Immature natural killer cell (primary cell): ENCODE measurements at regions not wholly inside any gene's neighbourhood (a gene's known extent, or its start where the extent isn't known, plus 50 kb on each side); places are given as distances from the start of the nearest gene placed in this dataset.

Experiments used
- DNase-seq, 3 donors: peaks; one replicate each; pipeline ENCODE4 v3.0.0; 2022; ENCODE audit warnings: mixed read lengths in 1 of 3
- H3K27ac Mint-ChIP-seq, 6 donors: one replicate each; pipeline ENCODE4 v1.8.0; 2020; ENCODE audit warnings: mixed read lengths in 6 of 6, mild to moderate bottlenecking in 5 of 6, inconsistent platforms in 4 of 6, moderate library complexity in 3 of 6
- H3K27me3 Mint-ChIP-seq, 3 donors: one replicate each; pipeline ENCODE4 v1.8.0; 2020 to 2021; ENCODE audit warnings: low read depth in 3 of 3, mild to moderate bottlenecking in 3 of 3, mixed read lengths in 3 of 3, moderate library complexity in 3 of 3, inconsistent platforms in 1 of 3
- H3K36me3 Mint-ChIP-seq, 3 donors: one replicate each; pipeline ENCODE4 v1.8.0; 2020; ENCODE audit warnings: mixed read lengths in 3 of 3, inconsistent platforms in 2 of 3, mild to moderate bottlenecking in 2 of 3
- H3K4me1 Mint-ChIP-seq, 2 donors: one replicate each; pipeline ENCODE4 v1.8.0; 2020; ENCODE audit warnings: inconsistent platforms in 2 of 2, mild to moderate bottlenecking in 2 of 2, mixed read lengths in 2 of 2, moderate library complexity in 1 of 2
- H3K4me3 Mint-ChIP-seq, 5 donors: one replicate each; pipeline ENCODE4 v1.8.0; 2020; ENCODE audit warnings: mild to moderate bottlenecking in 5 of 5, mixed read lengths in 5 of 5, inconsistent platforms in 3 of 5, moderate library complexity in 3 of 5
- H3K9me3 Mint-ChIP-seq, 6 donors: one replicate each; pipeline ENCODE4 v1.8.0; 2020; ENCODE audit warnings: mild to moderate bottlenecking in 6 of 6, mixed read lengths in 6 of 6, inconsistent platforms in 4 of 6, moderate library complexity in 3 of 6

GRCh38 chr1:13965770-13966398 is 265.9 kb downstream of the PRDM2 start:
- peaks cover 0 to 9% (median 4%) of the 10 kb centered on the region in 3 donors for H3K27me3 Mint-ChIP-seq
- no peak for DNase-seq

GRCh38 chr1:13967707-13968106 is 267.7 kb downstream of the PRDM2 start:
- Mint-ChIP-seq H3K27ac (no peak overlapping the region), H3K27me3 (peaks cover 0 to 11% (median 2%) of the 10 kb centered on the region in 3 donors), H3K36me3 (no peaks in the 10 kb centered on the region), H3K4me3 (no peak overlapping the region), H3K9me3 (peaks cover 0 to 6% (median 2%) of the 10 kb centered on the region in 6 donors), H3K4me1 (no peaks in the 10 kb centered on the region)
- DNase-seq = no peak

More at GRCh38 chr1:13965770-13966398, 265.9 kb downstream of the PRDM2 start:
- H3K36me3 Mint-ChIP-seq = no peaks in the 10 kb centered on the region
- peaks cover 0 to 4% (median under 1%) of the 10 kb centered on the region in 6 donors for H3K9me3 Mint-ChIP-seq
- H3K27ac Mint-ChIP-seq = no peak overlapping the region
- H3K4me3 Mint-ChIP-seq = no peak overlapping the region
- no peaks in the 10 kb centered on the region for H3K4me1 Mint-ChIP-seq

GRCh38 chr1:13968361-13968760 is 268.4 kb downstream of the PRDM2 start:
- H3K9me3 Mint-ChIP-seq = peaks cover 0 to 6% (median 2%) of the 10 kb centered on the region in 6 donors
- peaks cover 2 to 7% (median 2%) of the 10 kb centered on the region in 3 donors for H3K27me3 Mint-ChIP-seq

GRCh38 chr1:13970631-13971247 is 270.8 kb downstream of the PRDM2 start:
- H3K27ac Mint-ChIP-seq = no peak overlapping the region
- DNase-seq = no peak
- peaks cover 0 to 3% (median 2%) of the 10 kb centered on the region in 3 donors for H3K27me3 Mint-ChIP-seq
- no peaks in the 10 kb centered on the region for H3K36me3 Mint-ChIP-seq
- peaks cover 0 to 6% (median 2%) of the 10 kb centered on the region in 6 donors for H3K9me3 Mint-ChIP-seq
- H3K4me3 Mint-ChIP-seq = no peak overlapping the region
- no peaks in the 10 kb centered on the region for H3K4me1 Mint-ChIP-seq

More at GRCh38 chr1:13968361-13968760, 268.4 kb downstream of the PRDM2 start:
- Mint-ChIP-seq H3K4me1 (no peaks in the 10 kb centered on the region), H3K4me3 (no peak overlapping the region), H3K36me3 (no peaks in the 10 kb centered on the region), H3K27ac (no peak overlapping the region)
- DNase-seq = no peak

- no peak for DNase-seq
- Mint-ChIP-seq H3K4me1 (no peaks in the 10 kb centered on the region), H3K4me3 (no peak overlapping the region), H3K27me3 (peaks cover 0 to 12% (median 7%) of the 10 kb centered on the region in 3 donors), H3K9me3 (peaks cover 0 to under 1% (median 0%) of the 10 kb centered on the region in 6 donors), H3K36me3 (no peaks in the 10 kb centered on the region), H3K27ac (no peak overlapping the region)
These were observed 276.5 kb downstream of the PRDM2 start for GRCh38 chr1:13976485-13976884.

GRCh38 chr1:13981142-13981541 is 281.2 kb downstream of the PRDM2 start:
- Mint-ChIP-seq H3K27ac (no peak overlapping the region), H3K4me3 (no peak overlapping the region), H3K27me3 (peaks cover 2 to 7% (median 4%) of the 10 kb centered on the region in 3 donors), H3K4me1 (no peaks in the 10 kb centered on the region), H3K9me3 (peaks cover 0 to 5% (median 0%) of the 10 kb centered on the region in 6 donors), H3K36me3 (no peaks in the 10 kb centered on the region)
- DNase-seq = no peak

GRCh38 chr1:13983393-13983792 is 283.4 kb downstream of the PRDM2 start:
- H3K27ac Mint-ChIP-seq = no peak overlapping the region
- peaks cover 0 to 6% (median 0%) of the 10 kb centered on the region in 6 donors for H3K9me3 Mint-ChIP-seq
- no peak overlapping the region for H3K4me3 Mint-ChIP-seq
- H3K36me3 Mint-ChIP-seq = no peaks in the 10 kb centered on the region
- no peak for DNase-seq
- H3K27me3 Mint-ChIP-seq = peaks cover 0 to 2% (median 0%) of the 10 kb centered on the region in 3 donors
- no peaks in the 10 kb centered on the region for H3K4me1 Mint-ChIP-seq

GRCh38 chr1:13990939-13991338 is 291.0 kb downstream of the PRDM2 start:
- no peak overlapping the region for H3K27ac Mint-ChIP-seq
- H3K9me3 Mint-ChIP-seq = peaks cover 0 to 3% (median 0%) of the 10 kb centered on the region in 6 donors
- no peaks in the 10 kb centered on the region for H3K36me3 Mint-ChIP-seq
- DNase-seq = no peak
- H3K4me1 Mint-ChIP-seq = no peaks in the 10 kb centered on the region
- H3K4me3 Mint-ChIP-seq = no peak overlapping the region
- peaks cover 0 to 19% (median 1%) of the 10 kb centered on the region in 3 donors for H3K27me3 Mint-ChIP-seq

- H3K9me3 Mint-ChIP-seq = peaks cover 0 to 8% (median 5%) of the 10 kb centered on the region in 6 donors
- H3K4me3 Mint-ChIP-seq = no peak overlapping the region
- no peaks in the 10 kb centered on the region for H3K36me3 Mint-ChIP-seq
- no peak for DNase-seq
- H3K27me3 Mint-ChIP-seq = peaks cover 1 to 24% (median 6%) of the 10 kb centered on the region in 3 donors
- H3K27ac Mint-ChIP-seq = no peak overlapping the region
- H3K4me1 Mint-ChIP-seq = no peaks in the 10 kb centered on the region
These were observed 292.7 kb downstream of the PRDM2 start for GRCh38 chr1:13992489-13993285.

- H3K27me3 Mint-ChIP-seq = peaks cover 5 to 29% (median 8%) of the 10 kb centered on the region in 3 donors
These were observed 294.4 kb downstream of the PRDM2 start for GRCh38 chr1:13994386-13994785.

GRCh38 chr1:13996334-13996733 is 296.3 kb downstream of the PRDM2 start:
- H3K9me3 Mint-ChIP-seq = peaks cover 6 to 31% (median 19%) of the 10 kb centered on the region in 6 donors
- H3K27ac Mint-ChIP-seq = no peak overlapping the region
- DNase-seq = no peak
- no peaks in the 10 kb centered on the region for H3K36me3 Mint-ChIP-seq
- no peak overlapping the region for H3K4me3 Mint-ChIP-seq
- no peaks in the 10 kb centered on the region for H3K4me1 Mint-ChIP-seq
- H3K27me3 Mint-ChIP-seq = peaks cover 5 to 29% (median 8%) of the 10 kb centered on the region in 3 donors

More at GRCh38 chr1:13994386-13994785, 294.4 kb downstream of the PRDM2 start:
- Mint-ChIP-seq H3K36me3 (no peaks in the 10 kb centered on the region), H3K4me1 (no peaks in the 10 kb centered on the region), H3K4me3 (no peak overlapping the region), H3K9me3 (peaks cover 1 to 17% (median 10%) of the 10 kb centered on the region in 6 donors), H3K27ac (no peak overlapping the region)
- no peak for DNase-seq

- no peak overlapping the region for H3K4me3 Mint-ChIP-seq
- H3K36me3 Mint-ChIP-seq = no peaks in the 10 kb centered on the region
- H3K4me1 Mint-ChIP-seq = no peaks in the 10 kb centered on the region
- H3K27me3 Mint-ChIP-seq = peaks cover 3 to 5% (median 5%) of the 10 kb centered on the region in 3 donors
- H3K27ac Mint-ChIP-seq = no peak overlapping the region
- H3K9me3 Mint-ChIP-seq = peaks cover 6 to 24% (median 13%) of the 10 kb centered on the region in 6 donors
- no peak for DNase-seq
These were observed 303.6 kb downstream of the PRDM2 start for GRCh38 chr1:14003552-14003951.

GRCh38 chr1:14009582-14009981 is 309.6 kb downstream of the PRDM2 start:
- H3K4me3 Mint-ChIP-seq = no peak overlapping the region
- no peaks in the 10 kb centered on the region for H3K9me3 Mint-ChIP-seq
- H3K36me3 Mint-ChIP-seq = no peaks in the 10 kb centered on the region
- peaks cover 2 to 3% (median 3%) of the 10 kb centered on the region in 3 donors for H3K27me3 Mint-ChIP-seq
- no peak for DNase-seq
- no peaks in the 10 kb centered on the region for H3K4me1 Mint-ChIP-seq
- H3K27ac Mint-ChIP-seq = no peak overlapping the region

- peaks cover 0 to 3% (median 0%) of the 10 kb centered on the region in 3 donors for H3K27me3 Mint-ChIP-seq
- no peaks in the 10 kb centered on the region for H3K4me1 Mint-ChIP-seq
- no peak overlapping the region for H3K4me3 Mint-ChIP-seq
- H3K9me3 Mint-ChIP-seq = no peaks in the 10 kb centered on the region
- no peak for DNase-seq
- H3K27ac Mint-ChIP-seq = no peak overlapping the region
- no peaks in the 10 kb centered on the region for H3K36me3 Mint-ChIP-seq
These were observed 310.5 kb downstream of the PRDM2 start for GRCh38 chr1:14010476-14010875.
